GM19463 (cell line): ENCODE measurements at regions not wholly inside any gene's neighbourhood (a gene's known extent, or its start where the extent isn't known, plus 50 kb on each side); places are given as distances from the start of the nearest gene placed in this dataset.
"Not testable (repeated sequence)": the region's sequence is repeated elsewhere in the genome, so short reads cannot be mapped to it uniquely, and the experiment has no call there.

ENCODE experiments used
- ATAC-seq: cut with Tn5 transposase; IDR thresholded peaks from one replicate; pipeline ENCODE4 v1.9.1; 2021; ENCODE audit warnings: mild to moderate bottlenecking, moderate library complexity; ENCODE audit not compliant: unreplicated experiment

DNA sequence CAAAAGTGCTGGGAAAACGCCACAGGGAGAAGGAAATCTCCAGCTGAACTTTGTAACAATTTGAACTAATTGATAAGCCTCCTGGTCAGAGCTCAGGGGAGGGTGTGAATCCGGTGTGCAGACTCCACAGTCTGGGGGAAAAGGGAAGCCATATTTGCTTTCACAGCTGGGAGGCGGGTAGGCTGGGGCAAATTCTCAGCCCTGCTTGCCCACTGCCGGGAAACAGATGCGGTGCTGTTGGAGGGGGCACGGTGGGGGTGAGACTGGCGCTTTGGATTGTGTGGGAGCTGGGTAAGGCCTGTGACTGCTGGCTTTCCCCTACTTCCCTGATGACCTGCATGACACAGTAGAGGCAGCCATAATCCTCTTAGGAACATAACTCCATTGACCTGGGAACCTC lies 134.8 kb downstream of the ADCYAP1 start:
- ATAC-seq: no peak

DNA sequence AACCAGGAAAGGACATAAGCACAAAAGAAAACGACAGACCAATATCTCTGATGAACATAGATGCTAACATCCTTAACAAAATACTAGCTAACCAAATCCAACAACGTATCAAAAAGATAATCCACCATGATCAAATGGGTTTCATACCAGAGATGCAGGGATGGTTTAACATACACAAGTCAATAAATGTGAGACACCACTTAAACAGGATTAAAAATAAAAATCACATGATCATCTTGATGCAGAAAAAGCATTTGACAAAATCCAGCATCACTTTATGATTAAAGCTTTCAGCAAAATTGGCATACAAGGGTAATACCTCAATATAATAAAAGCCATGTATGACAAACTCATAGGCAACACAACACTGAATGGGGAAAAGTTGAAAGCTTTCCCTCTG lies 138.4 kb downstream of the ADCYAP1 start:
- not testable (repeated sequence) for ATAC-seq

DNA sequence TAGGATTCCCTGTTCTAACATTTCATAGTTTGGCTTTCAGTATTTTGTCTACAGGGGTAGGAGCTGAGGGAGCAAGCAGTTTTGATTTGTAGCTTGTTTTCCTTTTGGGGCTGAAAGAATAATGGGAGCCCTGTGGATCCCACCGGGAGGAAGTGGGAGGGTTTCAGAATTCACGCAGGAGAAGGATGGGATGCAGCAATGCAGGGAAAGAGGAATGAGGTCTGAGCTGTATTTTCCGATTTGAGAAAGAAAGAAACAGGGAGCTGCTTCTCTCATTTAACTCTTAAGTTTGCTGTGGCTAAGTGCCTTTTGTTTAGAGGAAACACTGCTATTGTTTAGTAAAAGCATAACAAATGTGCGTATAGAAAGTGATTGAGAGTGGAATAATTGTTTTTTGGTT lies 141.0 kb downstream of the ADCYAP1 start:
- ATAC-seq: no peak

DNA sequence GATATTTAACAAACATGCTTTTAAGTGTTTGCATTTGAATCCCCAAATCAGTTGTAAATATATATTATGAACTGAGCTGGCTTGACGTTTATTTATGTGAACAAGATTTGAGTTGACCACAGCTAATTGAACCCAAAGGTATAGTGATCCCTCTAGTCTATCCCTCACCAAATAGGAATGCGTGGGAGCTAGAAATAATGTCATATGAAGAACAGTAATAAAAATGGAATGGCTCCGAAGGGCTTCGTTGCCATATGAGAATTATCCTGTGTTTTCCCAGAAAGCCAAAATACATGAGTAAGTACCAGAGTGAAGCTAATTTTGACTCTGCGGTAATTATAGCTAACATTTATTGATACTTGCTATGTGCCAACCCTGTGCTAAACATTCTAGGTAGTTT lies 142.7 kb downstream of the ADCYAP1 start:
- ATAC-seq: no peak

DNA sequence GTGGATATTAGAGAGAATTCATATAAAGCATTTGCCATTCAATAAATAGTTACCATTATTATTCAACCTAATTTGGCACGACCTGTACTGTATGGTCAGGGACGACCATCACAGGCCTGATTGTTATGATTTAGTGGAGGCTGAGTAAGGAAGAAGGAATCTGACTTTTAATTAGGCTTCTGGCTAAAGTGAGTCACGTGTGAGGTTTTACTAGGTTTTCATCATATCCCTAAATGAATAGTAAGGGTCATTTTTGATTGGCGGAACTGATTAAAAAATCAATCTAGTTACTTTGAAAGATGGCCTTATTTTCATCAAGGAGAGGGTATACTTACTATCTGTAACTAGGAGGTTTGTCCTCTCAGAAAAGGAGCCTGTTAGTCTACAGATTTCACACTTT lies 143.4 kb downstream of the ADCYAP1 start:
- ATAC-seq: no peak

DNA sequence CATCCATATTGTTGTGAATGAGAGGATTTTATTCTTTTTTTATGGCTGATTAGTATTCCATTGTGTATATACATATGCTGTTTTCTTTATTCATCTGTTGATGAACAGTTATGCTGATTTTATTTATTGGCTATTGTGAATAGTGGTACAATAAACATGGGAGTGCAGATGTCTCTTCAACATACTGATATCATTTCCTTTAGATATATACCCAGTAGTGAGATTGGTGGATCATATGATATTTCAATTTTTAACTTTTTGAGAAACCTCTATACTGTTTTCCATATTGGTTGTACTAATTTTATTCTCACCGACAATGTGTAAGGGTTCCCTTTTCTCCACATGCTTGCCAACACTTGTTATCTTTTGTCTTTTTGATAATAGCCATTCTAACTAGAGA lies 144.5 kb downstream of the ADCYAP1 start:
- no peak for ATAC-seq

DNA sequence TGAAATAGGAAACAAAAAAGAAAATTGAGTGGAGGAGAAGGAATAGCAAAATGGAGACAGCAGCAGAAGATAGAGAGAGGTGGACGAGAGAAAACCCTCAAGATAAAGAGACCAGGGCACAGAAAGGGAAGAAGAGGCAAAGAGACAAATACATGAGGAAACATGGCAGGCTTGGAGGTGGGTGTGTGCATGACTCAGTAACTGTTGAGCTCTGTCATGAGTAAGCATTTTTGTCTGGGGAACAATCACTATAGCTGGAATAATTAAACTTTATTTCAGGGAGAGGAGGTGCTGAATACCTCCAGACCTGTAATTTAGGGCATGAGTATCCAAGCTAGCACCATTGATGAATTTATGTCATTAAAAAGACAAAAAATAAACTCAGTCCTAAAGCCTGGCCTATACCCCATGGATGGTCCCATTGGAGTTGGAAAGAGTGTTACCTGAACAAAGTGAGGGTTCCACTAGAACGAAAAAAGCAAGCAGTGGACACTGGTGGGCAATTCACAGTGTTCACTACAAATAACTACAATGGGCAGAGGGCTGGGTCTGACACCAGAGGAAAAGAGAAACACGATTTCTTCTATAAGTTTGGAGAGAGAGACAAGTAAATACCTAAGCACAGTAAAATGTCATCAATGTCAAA lies 145.5 kb downstream of the ADCYAP1 start:
- no peak for ATAC-seq

DNA sequence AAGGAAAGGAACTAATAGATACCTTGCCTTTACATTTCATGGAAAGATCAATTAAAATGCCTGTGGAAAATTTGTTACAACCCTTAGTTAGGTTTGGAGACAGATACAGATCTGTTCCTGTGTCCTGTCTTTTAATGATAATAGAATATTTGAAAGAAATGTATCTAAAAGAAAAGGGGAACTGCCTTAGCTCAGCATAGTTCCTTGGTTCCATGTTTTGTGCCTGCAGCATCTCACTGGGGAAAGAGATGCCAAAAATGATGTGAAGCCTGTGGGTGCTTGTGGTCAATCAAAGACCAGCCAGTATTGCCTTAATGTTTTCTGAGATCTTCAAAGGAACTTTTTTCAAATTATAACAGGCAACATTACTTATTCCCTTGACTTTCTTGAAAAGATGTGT lies 147.6 kb downstream of the ADCYAP1 start:
- no peak for ATAC-seq

DNA sequence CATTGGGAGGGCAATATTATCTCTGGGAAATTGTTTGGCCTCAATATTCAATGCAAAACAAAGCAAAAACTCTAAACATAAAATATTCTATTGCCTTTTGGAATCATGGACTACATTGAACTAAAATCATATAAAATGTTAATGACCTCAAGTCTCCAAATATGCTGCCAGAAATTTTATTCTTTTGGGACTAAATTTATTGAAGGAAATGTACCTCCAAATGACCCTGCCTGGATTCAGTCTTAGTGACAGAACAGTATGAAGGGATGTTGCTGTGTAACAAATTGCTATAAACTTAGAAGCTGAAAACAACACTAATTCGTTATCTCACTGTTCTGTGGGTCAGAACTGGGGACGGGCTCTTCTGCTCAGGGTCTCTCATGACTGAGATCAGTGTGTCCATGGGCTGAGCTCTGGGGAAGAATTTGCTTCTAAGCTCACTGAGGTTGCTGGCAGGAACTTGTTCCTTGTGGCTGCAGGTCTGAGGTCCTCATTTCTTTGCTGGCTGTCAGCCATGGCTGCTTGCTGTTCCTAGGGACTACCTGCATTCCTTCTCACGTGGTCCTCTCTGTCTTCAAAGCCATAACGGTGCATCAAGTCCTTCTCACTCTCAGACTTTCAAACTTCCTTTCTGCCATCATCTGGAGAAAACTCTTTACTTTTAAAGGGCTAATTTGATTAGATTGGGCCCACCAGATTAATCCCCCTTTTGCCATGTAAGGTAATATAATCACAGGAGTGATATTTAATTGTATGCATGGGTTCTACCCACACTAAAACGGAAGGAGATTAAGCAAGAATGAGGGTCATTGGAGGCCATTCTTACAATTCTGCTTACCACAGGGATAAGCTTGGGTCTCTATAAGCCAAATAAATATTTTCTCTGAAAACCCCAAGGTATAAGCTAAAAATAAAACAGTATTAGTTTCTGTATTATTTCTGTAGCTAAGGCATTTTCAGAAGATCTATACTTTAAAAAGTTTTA lies 149.0 kb downstream of the ADCYAP1 start:
- no peak for ATAC-seq

DNA sequence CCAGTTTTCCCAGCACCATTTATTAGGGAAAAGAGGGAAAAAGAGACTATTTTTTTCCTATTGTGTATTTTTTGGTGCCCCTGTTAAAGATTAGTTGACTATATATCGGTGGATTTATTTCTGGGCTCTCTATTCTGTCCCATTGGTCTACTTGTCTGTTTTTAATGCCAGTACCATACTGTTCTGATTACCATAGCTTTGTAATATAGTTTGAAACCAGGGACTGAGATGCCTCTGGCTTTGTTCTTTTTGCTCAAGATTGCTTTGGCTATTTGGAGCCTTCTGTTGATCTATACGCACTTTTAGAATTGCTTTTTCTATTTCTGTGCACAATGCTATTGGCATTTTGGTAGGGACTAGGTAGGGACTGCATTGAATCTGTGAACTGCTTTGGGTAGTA lies 151.7 kb downstream of the ADCYAP1 start:
- no peak for ATAC-seq

DNA sequence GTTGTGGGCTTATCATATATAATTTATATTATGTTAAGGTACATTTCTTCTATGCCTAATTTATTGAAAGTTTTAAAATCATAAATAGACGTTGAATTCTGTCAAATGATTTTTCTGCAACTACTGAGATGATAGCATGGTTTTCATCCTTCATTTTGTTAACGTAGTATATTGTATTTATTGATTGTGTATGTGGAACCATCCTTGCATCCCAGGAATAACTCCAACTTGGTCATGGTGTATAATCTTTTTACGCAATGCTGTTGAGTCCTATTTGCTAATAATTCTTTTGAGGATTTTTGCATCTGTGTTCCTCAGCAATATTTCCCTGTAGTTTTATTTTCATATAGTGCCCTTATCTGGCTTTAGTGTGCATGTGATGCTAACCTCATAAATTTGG lies 152.7 kb downstream of the ADCYAP1 start:
- ATAC-seq: no peak

DNA sequence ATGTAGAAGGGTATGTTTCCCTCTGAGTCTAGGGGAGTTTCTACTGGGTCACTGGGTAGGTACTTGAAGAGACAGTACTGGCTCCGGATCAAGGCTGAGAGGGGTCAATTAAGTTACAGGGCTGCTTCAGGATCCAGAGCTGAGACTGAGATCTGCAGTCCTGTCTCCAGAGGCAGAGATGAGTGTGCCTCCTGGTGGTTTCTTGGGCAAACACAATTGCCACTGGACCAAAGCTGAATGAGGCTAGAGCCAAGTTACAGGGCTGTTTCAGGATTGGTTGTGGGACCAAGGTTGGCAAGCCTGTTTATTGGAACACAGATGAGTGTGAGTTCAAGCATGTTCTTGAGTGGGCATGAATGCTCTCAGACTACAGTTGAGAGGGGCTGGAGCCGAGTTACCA lies 157.9 kb downstream of the ADCYAP1 start:
- no peak for ATAC-seq

DNA sequence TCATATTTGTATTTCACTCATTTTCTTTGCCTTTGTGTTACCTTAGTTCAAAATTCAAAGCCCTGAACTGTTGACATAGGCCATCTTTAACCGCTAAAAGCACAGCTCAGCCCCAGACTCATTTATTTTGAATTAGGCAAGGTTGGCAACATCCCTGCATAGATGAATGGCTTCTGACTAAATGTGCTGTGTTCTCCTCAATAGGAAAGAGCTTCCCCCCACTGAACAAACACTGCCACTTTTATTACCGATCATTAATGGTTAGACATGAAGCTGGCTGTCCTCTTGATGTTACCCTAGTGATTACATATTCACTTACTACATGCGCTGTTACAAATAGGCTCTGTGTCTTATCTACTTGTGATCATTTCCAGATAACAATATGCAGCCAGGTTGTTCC lies 170.7 kb downstream of the ADCYAP1 start:
- ATAC-seq: no peak

DNA sequence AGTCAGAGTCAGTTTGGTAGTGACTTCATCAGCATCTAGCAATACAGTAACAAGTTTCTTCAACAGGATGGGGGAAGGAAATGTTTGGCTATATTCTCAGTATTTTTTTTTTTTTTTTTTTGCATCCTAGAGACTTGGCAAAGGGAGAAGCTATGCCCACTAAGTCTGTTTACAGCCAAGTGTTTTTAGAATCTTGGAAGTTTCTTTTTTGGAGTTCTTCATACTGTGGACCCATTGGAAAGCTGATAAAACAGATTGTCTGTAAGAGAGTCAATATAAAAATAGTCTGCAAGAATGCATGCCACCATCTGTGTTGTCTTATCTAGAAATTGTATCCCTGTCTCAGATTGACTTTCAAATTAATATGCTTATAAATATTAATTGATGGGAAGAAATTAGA lies 171.2 kb downstream of the ADCYAP1 start:
- ATAC-seq: no peak

DNA sequence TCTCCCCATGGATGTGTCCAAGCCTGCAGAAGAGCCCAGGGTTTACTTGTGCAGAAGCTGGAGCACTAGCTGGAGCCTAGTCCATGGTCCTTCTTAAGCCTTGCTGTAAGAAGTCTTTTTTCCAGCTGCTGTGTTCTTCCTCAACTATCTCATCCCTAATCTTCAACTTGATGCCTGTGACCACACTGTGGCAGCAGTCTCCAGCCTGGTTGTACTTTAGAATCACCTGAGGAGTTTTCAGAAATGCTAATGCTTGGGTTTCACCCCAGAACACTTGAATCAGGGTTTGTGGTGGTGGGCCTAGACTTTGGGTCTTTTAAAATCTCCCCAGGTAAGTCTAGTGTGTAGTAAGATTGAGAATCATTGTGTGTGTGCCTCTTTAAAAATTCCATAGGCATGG lies 173.6 kb downstream of the ADCYAP1 start:
- no peak for ATAC-seq

DNA sequence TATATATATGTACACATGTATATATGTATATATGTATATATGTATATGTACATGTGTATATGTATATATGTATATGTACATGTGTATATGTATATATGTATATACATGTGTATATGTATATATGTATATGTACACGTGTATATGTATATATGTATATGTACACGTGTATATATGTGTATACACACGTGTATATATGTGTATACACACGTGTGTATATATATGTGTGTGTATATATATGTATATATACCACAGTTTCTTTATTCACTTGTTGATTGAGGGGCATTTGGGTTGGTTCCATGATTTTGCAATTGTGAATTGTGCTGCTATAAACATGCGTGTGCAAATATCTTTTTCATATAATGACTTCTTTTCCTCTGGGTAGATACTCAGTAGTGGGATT lies 179.0 kb downstream of the ADCYAP1 start:
- ATAC-seq: not testable (repeated sequence)

DNA sequence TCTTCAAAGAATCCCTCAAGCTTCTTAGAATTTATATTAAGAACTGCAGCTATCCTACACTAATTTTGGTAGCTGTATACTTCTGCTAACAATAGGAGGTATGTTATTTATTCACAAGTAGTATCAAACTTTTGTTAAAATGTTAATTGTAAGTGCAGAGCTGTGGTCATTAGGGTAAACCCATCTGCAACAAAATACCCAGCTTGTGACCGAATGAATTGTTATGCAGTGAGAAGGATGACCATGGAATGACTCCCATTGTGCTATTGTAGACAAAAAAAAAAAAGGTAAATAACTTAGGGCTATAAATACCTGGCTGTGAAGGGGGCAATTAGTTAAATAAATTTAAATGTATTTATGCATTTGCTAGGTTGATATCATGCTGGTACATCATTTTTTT lies 186.1 kb downstream of the ADCYAP1 start:
- no peak for ATAC-seq

DNA sequence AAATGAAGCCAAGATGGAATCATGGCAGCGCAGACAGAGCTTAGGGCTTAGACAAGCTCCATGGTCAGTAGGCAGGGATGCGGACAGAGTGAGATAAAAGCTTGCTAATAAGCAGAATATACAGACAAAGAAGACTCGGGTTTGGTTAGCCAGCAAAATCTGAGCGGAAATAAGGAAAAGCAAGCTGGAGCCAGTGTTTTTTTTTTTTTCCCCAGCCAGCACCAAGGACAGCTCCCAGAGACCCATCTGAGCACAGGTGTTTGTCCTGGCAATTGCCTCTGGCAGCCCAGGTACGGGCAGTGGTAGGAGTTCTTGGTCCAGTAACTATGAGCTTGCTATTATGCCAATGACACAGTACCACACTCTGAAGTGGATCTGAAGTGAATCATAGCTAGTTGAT lies 187.6 kb downstream of the ADCYAP1 start:
- no peak for ATAC-seq

DNA sequence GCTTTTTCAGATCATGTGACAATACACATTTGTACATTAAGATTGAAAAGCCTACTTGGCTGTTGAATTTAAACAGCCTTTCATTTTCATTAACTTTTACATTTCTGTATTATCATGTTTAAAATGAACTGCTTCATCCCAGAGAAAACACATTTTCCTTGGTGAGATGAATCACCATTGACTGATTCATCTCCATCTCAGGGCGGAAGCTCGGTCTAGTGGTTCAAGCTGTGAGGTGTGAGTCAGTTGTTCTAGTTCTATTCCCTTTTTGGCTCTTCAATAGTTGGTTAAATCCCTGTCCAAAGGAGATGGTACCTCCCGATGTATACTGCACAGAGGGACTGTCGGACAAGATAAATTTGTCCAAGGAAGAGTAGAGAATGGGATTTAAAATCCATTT lies 189.7 kb downstream of the ADCYAP1 start:
- ATAC-seq: no peak

DNA sequence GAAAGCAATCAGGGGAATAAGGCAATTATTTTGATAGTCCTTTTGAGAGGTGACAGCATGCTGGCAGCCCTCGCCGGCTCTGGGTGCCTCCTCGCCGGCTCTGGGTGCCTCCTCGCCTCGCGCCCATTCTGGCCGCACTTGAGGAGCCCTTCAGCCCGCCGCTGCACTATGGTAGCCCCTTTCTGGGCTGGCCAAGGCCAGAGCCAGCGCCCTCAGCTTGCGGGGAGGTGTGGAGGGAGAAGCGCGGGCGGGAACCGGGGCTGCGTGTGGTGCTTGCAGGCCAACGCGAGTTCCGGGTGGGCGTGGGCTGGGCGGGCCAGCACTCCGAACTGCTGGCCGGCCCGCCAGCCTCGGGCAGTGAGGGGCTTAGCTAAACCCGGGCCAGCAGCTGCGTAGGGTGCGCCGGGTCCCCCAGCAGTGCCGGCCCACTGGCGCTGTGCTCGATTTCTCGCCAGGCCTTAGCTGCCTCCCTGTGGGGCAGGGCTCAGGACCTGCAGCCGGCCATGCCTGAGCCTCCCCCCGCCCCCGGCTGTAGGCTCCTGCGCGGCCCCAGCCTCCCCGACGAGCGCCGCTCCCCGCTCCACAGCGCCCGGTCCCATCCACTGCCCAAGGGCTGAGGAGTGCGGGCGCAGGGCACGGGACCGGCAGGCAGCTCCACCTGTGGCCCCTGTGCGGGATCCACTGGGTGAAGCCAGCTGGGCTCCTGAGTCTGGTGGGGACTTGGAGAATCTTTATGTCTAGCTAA lies 193.5 kb downstream of the ADCYAP1 start:
- not testable (repeated sequence) for ATAC-seq

DNA sequence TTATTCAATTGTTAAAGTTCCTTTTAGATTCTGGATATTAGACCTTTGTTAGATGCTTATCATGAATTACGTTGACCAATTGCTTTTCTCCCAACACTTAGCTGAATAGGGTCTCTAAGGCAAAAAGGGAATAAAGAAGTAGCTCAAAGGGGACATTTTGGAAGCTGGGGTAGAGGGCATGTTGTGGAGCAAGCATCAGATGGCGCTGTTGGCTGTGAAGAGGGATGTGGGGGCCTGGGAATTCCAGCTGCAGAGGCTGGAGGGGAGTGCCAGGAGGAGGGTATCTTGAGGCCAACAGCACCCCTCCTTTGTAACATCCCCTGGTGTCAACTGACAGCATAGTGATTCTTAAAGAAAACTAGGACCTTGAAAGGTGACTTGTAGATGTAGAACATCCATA lies 198.2 kb downstream of the ADCYAP1 start:
- ATAC-seq: no peak

DNA sequence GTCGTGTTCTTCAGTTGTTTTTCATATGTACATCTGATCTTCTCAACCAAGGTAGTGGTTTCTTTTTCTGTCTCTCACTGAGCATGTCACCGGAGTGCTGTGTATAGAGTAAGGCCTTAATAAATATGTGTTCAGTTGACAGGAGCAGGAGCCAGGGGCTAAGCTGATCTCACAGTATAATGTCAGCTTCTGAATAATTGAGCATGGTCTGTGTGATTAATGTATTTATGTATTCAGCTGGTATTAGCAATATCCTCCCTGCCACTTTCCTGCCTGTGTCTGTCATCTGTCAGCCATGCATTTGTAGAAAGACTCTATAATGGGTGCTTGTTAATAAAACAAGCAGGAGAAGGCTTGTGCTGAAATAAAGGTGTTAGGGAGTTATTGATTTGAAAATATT lies 198.9 kb downstream of the ADCYAP1 start:
- ATAC-seq: no peak
